Body of pancreas (tissue), 4 donors: ENCODE measurements at regions not wholly inside any gene's neighbourhood (a gene's known extent, or its start where the extent isn't known, plus 50 kb on each side); places are given as distances from the start of the nearest gene placed in this dataset.

ENCODE experiments used
- ATAC-seq: fragments of 150-250 bp; one replicate; pipeline ENCODE4 v1.9.1; 2016
- DNase-seq, 4 donors: peaks; one replicate each; pipeline ENCODE4 v3.0.0-alpha.2; 2019
- H3K27ac ChIP-seq, 4 donors: fragments of 200-600 bp; sonication (generic); 1 replicate in 3 of 4; 2 replicates in 1 of 4; pipeline versions ENCODE4 v1.5.1 to v1.6.1; 2016 to 2019; ENCODE audit warnings: mild to moderate bottlenecking in 1 of 4, mixed read lengths in 1 of 4, moderate library complexity in 1 of 4
- H3K27me3 ChIP-seq, 2 donors: fragments of 200-600 bp; sonication (generic); one replicate each; pipeline ENCODE4 v1.6.0; 2016; ENCODE audit warnings: mild to moderate bottlenecking in 1 of 2
- H3K36me3 ChIP-seq, 2 donors: fragments of 200-600 bp; sonication (generic); replicated peaks in 1 of 2; 2 replicates each; pipeline ENCODE4 v1.5.1; 2016; ENCODE audit warnings: low read depth in 2 of 2; ENCODE audit not compliant: insufficient read depth in 1 of 2
- H3K4me1 ChIP-seq: fragments of 200-600 bp; sonication (generic); one replicate; pipeline ENCODE4 v1.6.0; 2016
- H3K4me3 ChIP-seq, 2 donors: fragments of 200-600 bp; sonication (generic); 1 replicate in 1 of 2; 2 replicates in 1 of 2; pipeline ENCODE4 v1.5.1; 2016 to 2019
- H3K9me3 ChIP-seq, 3 donors: fragments of 200-600 bp; sonication (generic); 1 replicate in 2 of 3; 2 replicates in 1 of 3; pipeline ENCODE4 v1.5.1; 2016
- CTCF ChIP-seq, 7 experiments: fragments of 450-650 bp in 4 of 7; fragments of 200-600 bp in 3 of 7; sonication (generic) in 3 of 7; IDR thresholded peaks; one replicate each; pipeline ENCODE4 v1.5.1; 2016 to 2019; ENCODE audit warnings: antibody characterized with exemption in 7 of 7
- POLR2A ChIP-seq, 3 donors: fragments of 450-650 bp; IDR thresholded peaks; one replicate each; pipeline ENCODE4 v1.6.1; 2016; ENCODE audit warnings: antibody characterized with exemption in 3 of 3, mild to moderate bottlenecking in 2 of 3
- whole genome bisulfite sequencing, 2 donors: methylation state at CpG; one replicate each; pipeline ENCODE4 v1.1.5; 2017; 5-methylcytosine and 5-hydroxymethylcytosine counted together
- intact Hi-C: fragments of 100-400 bp; cut with DNase I; formaldehyde crosslinking; loops from one replicate; pipeline ENCODE4 v1.15.1; 2023

- Histone ChIP-seq H3K36me3 (no peaks in the 10 kb centered on the region), H3K9me3 (no peaks in the 10 kb centered on the region), H3K27me3 (no peaks in the 10 kb centered on the region), H3K4me1 (no peaks in the 10 kb centered on the region), H3K4me3 (no peak overlapping the region), H3K27ac (no peak overlapping the region)
- ATAC-seq (no peak), DNase-seq (no peak)
- WGBS, 2 donors = 56 to 69% methylated on average over 1 of the region's 1 CpG
- TF ChIP-seq POLR2A (IDR thresholded peaks at IDR 0.05) = no peak
- intact Hi-C loops = no loop called here
Measured at GRCh38 chr1:191953526-191953925, 204.7 kb upstream of the RGS18 start.

GRCh38 chr1:191959856-191960255 is 198.4 kb upstream of the RGS18 start:
- intact Hi-C loops = no loop called here
- TF ChIP-seq CTCF (IDR thresholded peaks at IDR 0.05) (no peak), POLR2A (IDR thresholded peaks at IDR 0.05) (no peak)
- 44 to 48% methylated on average over 4 of the region's 4 CpGs for whole genome bisulfite sequencing, 2 donors
- no peaks in the 10 kb centered on the region for H3K4me1 ChIP-seq
- H3K9me3 ChIP-seq = no peaks in the 10 kb centered on the region
- no peaks in the 10 kb centered on the region for H3K36me3 ChIP-seq
- no peak overlapping the region for H3K4me3 ChIP-seq
- H3K27me3 ChIP-seq = no peaks in the 10 kb centered on the region
- no peak overlapping the region for H3K27ac ChIP-seq
- ATAC-seq (no peak), DNase-seq (no peak)

GRCh38 chr1:191963286-191963685 is 195.0 kb upstream of the RGS18 start:
- intact Hi-C loops = no loop called here
- 48 to 74% methylated on average over 2 of the region's 2 CpGs for WGBS, 2 donors
- Histone ChIP-seq H3K27ac (peak overlapping the region in 1 of 4 donors; percentile 47), H3K4me3 (no peak overlapping the region), H3K4me1 (no peaks in the 10 kb centered on the region), H3K27me3 (peaks cover 0 to 2% of the 10 kb centered on the region in 2 donors), H3K9me3 (no peaks in the 10 kb centered on the region), H3K36me3 (no peaks in the 10 kb centered on the region)
- DNase-seq (no peak), ATAC-seq (peak; percentile 68)
- TF ChIP-seq POLR2A (IDR thresholded peaks at IDR 0.05) (no peak), CTCF (IDR thresholded peaks at IDR 0.05) (no peak)

GRCh38 chr1:191963781-191964455 is 194.3 kb upstream of the RGS18 start:
- H3K4me3 ChIP-seq = no peak overlapping the region
- WGBS, 2 donors = 20 to 21% methylated on average over 3 of the region's 3 CpGs
- no peaks in the 10 kb centered on the region for H3K36me3 ChIP-seq
- peaks cover 0 to 2% of the 10 kb centered on the region in 2 donors for H3K27me3 ChIP-seq
- peak overlapping the region in 1 of 4 donors; percentile 47 for H3K27ac ChIP-seq
- TF ChIP-seq CTCF (IDR thresholded peaks at IDR 0.05) (no peak), POLR2A (IDR thresholded peaks at IDR 0.05) (no peak)
- H3K4me1 ChIP-seq = no peaks in the 10 kb centered on the region
- no peaks in the 10 kb centered on the region for H3K9me3 ChIP-seq
- ATAC-seq = peak; percentile 12
- no peak for DNase-seq
- intact Hi-C loops = no loop called here

GRCh38 chr1:191969290-191969689 is 189.0 kb upstream of the RGS18 start:
- TF ChIP-seq POLR2A (IDR thresholded peaks at IDR 0.05) (no peak), CTCF (IDR thresholded peaks at IDR 0.05) (no peak)
- Histone ChIP-seq H3K4me3 (no peak overlapping the region), H3K27ac (no peak overlapping the region), H3K9me3 (no peaks in the 10 kb centered on the region), H3K4me1 (no peaks in the 10 kb centered on the region), H3K36me3 (no peaks in the 10 kb centered on the region), H3K27me3 (peaks cover 0 to 2% of the 10 kb centered on the region in 2 donors)
- ATAC-seq = no peak
- WGBS, 2 donors = 78% methylated on average over 5 of the region's 5 CpGs
- no peak for DNase-seq
- intact Hi-C loops = no loop called here
